PC-3 (cell line): ENCODE measurements at regions not wholly inside any gene's neighbourhood (a gene's known extent, or its start where the extent isn't known, plus 50 kb on each side); places are given as distances from the start of the nearest gene placed in this dataset.

Experiments
- ATAC-seq: fragments of 200-7000 bp; cut with Tn5 transposase; 2 replicates; pipeline ENCODE4 v1.9.1; 2020; ENCODE audit warnings: mild to moderate bottlenecking, moderate library complexity
- BruUV-seq: library from RNA; stranded (reverse); fragments of 400-500 nt; replicated peaks from 2 replicates; lab custom pipeline; 2021; lab: Mats Ljungman, UMichigan
- CTCF ChIA-PET: fragments of 300-600 bp; sonication (Branson Sonifier 250); formaldehyde crosslinking; loops from one replicate; lab custom pipeline; 2022; ENCODE audit warnings: antibody characterized with exemption; lab: Charles Lee
- POLR2A ChIA-PET: fragments of 300-600 bp; sonication (Branson Sonifier 250); formaldehyde crosslinking; loops from one replicate; lab custom pipeline; 2022; ENCODE audit warnings: antibody characterized with exemption; ENCODE audit not compliant: unreplicated experiment; lab: Charles Lee
- DNase-seq: peaks from one replicate; pipeline ENCODE4 v3.0.0-alpha.2; 2015
- H2AFZ ChIP-seq: fragments of 300-600 bp; sonication (generic); 2 replicates; pipeline ENCODE4 v1.6.0; 2016; ENCODE audit warnings: antibody characterized with exemption, low read length
- H3F3A ChIP-seq: fragments of 300-600 bp; sonication (generic); one replicate; pipeline ENCODE4 v1.6.0; 2017; ENCODE audit warnings: antibody characterized with exemption, low read length, control low read depth, mild to moderate bottlenecking; ENCODE audit not compliant: unreplicated experiment
- H3K27ac ChIP-seq: fragments of 300-600 bp; sonication (generic); 2 replicates; pipeline ENCODE4 v1.5.1; 2016; ENCODE audit warnings: mild to moderate bottlenecking, low read length
- H3K27me3 ChIP-seq: fragments of 300-600 bp; sonication (generic); 2 replicates; pipeline ENCODE4 v1.6.1; 2016; ENCODE audit warnings: low read length, mixed read lengths
- H3K36me3 ChIP-seq: fragments of 300-600 bp; sonication (generic); 2 replicates; pipeline ENCODE4 v1.6.1; 2016; ENCODE audit warnings: low read depth, mixed run types, low read length, mixed read lengths
- H3K4me1 ChIP-seq: fragments of 300-600 bp; sonication (generic); 2 replicates; pipeline ENCODE4 v1.5.1; 2016; ENCODE audit warnings: low read length; ENCODE audit not compliant: insufficient read depth
- H3K4me2 ChIP-seq: fragments of 300-600 bp; sonication (generic); 2 replicates; pipeline ENCODE4 v1.6.0; 2016; ENCODE audit warnings: low read length
- H3K4me3 ChIP-seq: fragments of 300-600 bp; sonication (generic); 2 replicates; pipeline ENCODE4 v1.5.1; 2016; ENCODE audit warnings: mild to moderate bottlenecking, low read length, mixed read lengths
- H3K79me2 ChIP-seq: fragments of 300-600 bp; sonication (generic); 2 replicates; pipeline ENCODE4 v1.6.1; 2017; ENCODE audit warnings: low read length, mixed read lengths
- H3K9ac ChIP-seq: fragments of 300-600 bp; sonication (generic); 2 replicates; pipeline ENCODE4 v1.6.0; 2016; ENCODE audit warnings: mild to moderate bottlenecking, low read length
- H3K9me2 ChIP-seq: fragments of 300-600 bp; sonication (generic); replicated peaks from 2 replicates; pipeline ENCODE4 v1.6.1; 2016; ENCODE audit warnings: mixed run types, low read length, mixed read lengths
- H3K9me3 ChIP-seq: fragments of 300-600 bp; sonication (generic); 2 replicates; pipeline ENCODE4 v1.6.1; 2016; ENCODE audit warnings: low read length, mixed read lengths
- H4K20me1 ChIP-seq: fragments of 300-600 bp; sonication (generic); 2 replicates; pipeline ENCODE4 v1.6.1; 2016; ENCODE audit warnings: low read length, mixed read lengths
- EZH2 ChIP-seq: fragments of 300-600 bp; sonication (generic); IDR thresholded peaks from one replicate; pipeline ENCODE4 v1.6.1; 2017; ENCODE audit warnings: antibody characterized with exemption, mild to moderate bottlenecking, low read length; ENCODE audit not compliant: unreplicated experiment
- EZH2phosphoT487 ChIP-seq: fragments of 300-600 bp; sonication (generic); IDR thresholded peaks from 2 replicates; pipeline ENCODE4 v1.6.1; 2018; ENCODE audit warnings: mild to moderate bottlenecking, antibody characterized with exemption, low read length, borderline replicate concordance
- intact Hi-C: fragments of 100-400 bp; cut with micrococcal nuclease; formaldehyde crosslinking; loops from 2 replicates; pipeline ENCODE4 v1.9.0; 2023
- TF ChIP-seq, protein P1 (sequence below): fragments of 300-600 bp; sonication (generic); conservative IDR thresholded peaks from 2 replicates; pipeline ENCODE4 v1.5.1; 2017; ENCODE audit warnings: antibody characterized with exemption, low read depth, mild to moderate bottlenecking, low read length

DNA sequence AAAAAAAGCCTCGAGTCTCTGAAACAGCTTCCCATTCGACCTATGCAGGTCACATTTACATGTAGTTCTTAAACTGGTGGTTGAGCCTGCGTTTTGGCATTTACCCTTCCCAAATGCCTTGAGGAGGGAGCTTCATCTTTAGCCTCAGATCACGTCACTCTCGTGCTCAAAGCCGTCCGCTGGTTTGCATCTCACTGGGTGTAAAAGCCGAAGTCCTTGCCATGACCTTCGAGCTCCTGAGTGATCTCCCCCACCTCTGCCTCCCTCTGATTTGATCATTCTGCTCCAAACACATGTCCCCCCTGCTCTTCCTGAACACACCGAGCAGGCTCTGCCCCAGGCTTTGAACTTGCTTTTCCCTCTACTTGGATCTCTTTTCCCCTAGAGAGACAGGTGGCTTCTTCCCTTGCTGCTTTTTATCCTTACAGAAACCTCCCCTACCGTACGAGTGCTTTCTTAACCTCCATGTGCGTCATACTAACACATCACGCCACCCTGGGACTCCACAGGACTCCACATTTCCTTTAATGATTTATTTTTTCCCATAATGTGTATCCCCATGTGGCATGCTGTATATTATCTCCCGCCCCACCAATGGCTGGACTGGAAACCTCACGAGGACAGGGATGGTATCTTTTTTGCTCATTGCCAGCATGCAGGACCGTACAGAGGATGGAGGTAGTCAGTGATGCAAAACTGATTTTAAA, 610.7 kb downstream of the VRK1 start:
- CTCF ChIA-PET: interaction anchor here (0.7 kb wide), 1 partner anchor 13 kb away, joined by 18 read pairs; no protein-coding TSS in a partner anchor
- intact Hi-C loops: loop anchor here (5.0 kb wide), 1 partner anchor 106 kb away; no protein-coding TSS in a partner anchor
- H4K20me1 ChIP-seq: no peaks in the 10 kb centered on the region
- H3F3A ChIP-seq: no peaks in the 10 kb centered on the region
- BruUV-seq: no TSS peak
- no peaks in the 10 kb centered on the region for H3K9me2 ChIP-seq
- no peak overlapping the region for H2AFZ ChIP-seq
- no peaks in the 10 kb centered on the region for H3K79me2 ChIP-seq
- H3K36me3 ChIP-seq: no peaks in the 10 kb centered on the region
- no peaks in the 10 kb centered on the region for H3K9me3 ChIP-seq
- POLR2A ChIA-PET: no interaction called here
- H3K4me2 ChIP-seq: no peak overlapping the region
- H3K4me1 ChIP-seq: no peaks in the 10 kb centered on the region
- H3K27ac ChIP-seq: no peak overlapping the region
- no peak for ATAC-seq
- TF ChIP-seq EZH2phosphoT487 (no peak), EZH2 (no peak)
- TF ChIP-seq, protein P1, sequence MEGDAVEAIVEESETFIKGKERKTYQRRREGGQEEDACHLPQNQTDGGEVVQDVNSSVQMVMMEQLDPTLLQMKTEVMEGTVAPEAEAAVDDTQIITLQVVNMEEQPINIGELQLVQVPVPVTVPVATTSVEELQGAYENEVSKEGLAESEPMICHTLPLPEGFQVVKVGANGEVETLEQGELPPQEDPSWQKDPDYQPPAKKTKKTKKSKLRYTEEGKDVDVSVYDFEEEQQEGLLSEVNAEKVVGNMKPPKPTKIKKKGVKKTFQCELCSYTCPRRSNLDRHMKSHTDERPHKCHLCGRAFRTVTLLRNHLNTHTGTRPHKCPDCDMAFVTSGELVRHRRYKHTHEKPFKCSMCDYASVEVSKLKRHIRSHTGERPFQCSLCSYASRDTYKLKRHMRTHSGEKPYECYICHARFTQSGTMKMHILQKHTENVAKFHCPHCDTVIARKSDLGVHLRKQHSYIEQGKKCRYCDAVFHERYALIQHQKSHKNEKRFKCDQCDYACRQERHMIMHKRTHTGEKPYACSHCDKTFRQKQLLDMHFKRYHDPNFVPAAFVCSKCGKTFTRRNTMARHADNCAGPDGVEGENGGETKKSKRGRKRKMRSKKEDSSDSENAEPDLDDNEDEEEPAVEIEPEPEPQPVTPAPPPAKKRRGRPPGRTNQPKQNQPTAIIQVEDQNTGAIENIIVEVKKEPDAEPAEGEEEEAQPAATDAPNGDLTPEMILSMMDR: no peak
- no peak overlapping the region for H3K4me3 ChIP-seq
- peaks cover 87% of the 10 kb centered on the region for H3K27me3 ChIP-seq
- no peak overlapping the region for H3K9ac ChIP-seq
- DNase-seq: no peak

DNA sequence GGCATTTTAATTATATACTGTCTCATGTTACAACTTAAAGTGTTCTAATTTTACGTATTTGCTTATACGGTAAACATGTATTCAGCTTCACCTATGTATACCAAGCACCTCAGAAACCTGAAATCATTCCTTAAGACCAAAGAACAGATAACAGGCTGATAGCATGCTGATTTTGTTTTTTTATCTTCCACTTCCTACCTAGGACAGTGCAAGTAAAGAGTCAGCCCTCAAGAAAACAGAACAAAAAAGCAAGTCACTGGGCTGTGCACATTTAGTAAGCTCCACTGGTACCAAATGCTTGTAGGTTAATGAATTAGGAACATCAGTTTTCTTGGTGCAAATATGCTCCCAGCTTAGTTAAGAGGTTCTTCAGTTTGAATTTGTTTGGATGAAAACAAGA, 611.3 kb downstream of the VRK1 start:
- no peaks in the 10 kb centered on the region for H3K9me3 ChIP-seq
- no peak overlapping the region for H3K27ac ChIP-seq
- no peak overlapping the region for H3K9ac ChIP-seq
- CTCF ChIA-PET: interaction anchor here (0.7 kb wide), 1 partner anchor 12 kb away, joined by 18 read pairs; no protein-coding TSS in a partner anchor
- no peak overlapping the region for H3K4me3 ChIP-seq
- no peak overlapping the region for H2AFZ ChIP-seq
- no peaks in the 10 kb centered on the region for H3K79me2 ChIP-seq
- no peak overlapping the region; the same call in 1 of the 2 replicates for H3K4me2 ChIP-seq
- no peaks in the 10 kb centered on the region for H3K9me2 ChIP-seq
- no peak for ATAC-seq
- no peaks in the 10 kb centered on the region for H3F3A ChIP-seq
- intact Hi-C loops: loop anchor here (5.0 kb wide), 1 partner anchor 106 kb away; no protein-coding TSS in a partner anchor
- no peaks in the 10 kb centered on the region for H3K4me1 ChIP-seq
- no peak for TF ChIP-seq EZH2
- TF ChIP-seq, protein P1: no peak
- TF ChIP-seq EZH2phosphoT487: no peak
- BruUV-seq: no TSS peak
- DNase-seq: no peak
- H3K36me3 ChIP-seq: no peaks in the 10 kb centered on the region
- no peaks in the 10 kb centered on the region for H4K20me1 ChIP-seq
- peaks cover 88% of the 10 kb centered on the region for H3K27me3 ChIP-seq
- POLR2A ChIA-PET: no interaction called here
